DOHH2 (cell line): ENCODE measurements at regions not wholly inside any gene's neighbourhood (a gene's known extent, or its start where the extent isn't known, plus 50 kb on each side); places are given as distances from the start of the nearest gene placed in this dataset.

Experiments
- EZH2phosphoT487 ChIP-seq: fragments of 200-600 bp; sonication (generic); IDR thresholded peaks from 2 replicates; pipeline ENCODE4 v1.6.1; 2017; ENCODE audit warnings: borderline replicate concordance, mild to moderate bottlenecking, antibody characterized with exemption, low read length, moderate library complexity, mixed read lengths
- TF ChIP-seq, protein P1 (sequence below): fragments of 200-600 bp; sonication (generic); IDR thresholded peaks from one replicate; pipeline ENCODE4 v1.5.1; 2014; ENCODE audit warnings: antibody characterized with exemption, mild to moderate bottlenecking, low read depth, low read length; ENCODE audit not compliant: poor library complexity, severe bottlenecking

DNA sequence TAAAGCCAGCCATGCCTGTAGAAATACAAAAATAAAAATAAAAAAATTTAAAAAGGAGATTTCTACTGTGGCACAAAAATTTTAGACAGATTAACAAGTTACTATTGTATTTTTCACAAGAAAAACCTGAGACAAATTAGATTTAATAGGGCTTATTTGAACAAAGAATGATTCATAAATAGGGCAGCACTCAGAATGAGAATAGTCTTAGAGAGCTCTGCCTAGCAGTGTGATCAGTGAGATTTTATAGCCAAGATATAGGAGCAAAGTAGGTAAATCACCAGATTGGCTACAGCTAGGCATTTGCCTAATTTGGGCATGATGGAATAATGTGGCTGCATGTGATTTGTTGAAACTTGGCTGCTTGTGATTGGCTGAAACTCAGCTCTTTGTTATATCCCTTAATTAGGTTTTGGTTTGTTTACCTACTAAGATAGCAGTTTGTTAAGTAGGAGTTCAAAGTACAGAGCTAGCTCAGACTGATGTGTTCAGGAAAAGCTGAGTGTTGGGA, 279.7 kb upstream of the TMTC1 start:
- TF ChIP-seq, protein P1, sequence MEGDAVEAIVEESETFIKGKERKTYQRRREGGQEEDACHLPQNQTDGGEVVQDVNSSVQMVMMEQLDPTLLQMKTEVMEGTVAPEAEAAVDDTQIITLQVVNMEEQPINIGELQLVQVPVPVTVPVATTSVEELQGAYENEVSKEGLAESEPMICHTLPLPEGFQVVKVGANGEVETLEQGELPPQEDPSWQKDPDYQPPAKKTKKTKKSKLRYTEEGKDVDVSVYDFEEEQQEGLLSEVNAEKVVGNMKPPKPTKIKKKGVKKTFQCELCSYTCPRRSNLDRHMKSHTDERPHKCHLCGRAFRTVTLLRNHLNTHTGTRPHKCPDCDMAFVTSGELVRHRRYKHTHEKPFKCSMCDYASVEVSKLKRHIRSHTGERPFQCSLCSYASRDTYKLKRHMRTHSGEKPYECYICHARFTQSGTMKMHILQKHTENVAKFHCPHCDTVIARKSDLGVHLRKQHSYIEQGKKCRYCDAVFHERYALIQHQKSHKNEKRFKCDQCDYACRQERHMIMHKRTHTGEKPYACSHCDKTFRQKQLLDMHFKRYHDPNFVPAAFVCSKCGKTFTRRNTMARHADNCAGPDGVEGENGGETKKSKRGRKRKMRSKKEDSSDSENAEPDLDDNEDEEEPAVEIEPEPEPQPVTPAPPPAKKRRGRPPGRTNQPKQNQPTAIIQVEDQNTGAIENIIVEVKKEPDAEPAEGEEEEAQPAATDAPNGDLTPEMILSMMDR, result no peak
- TF ChIP-seq EZH2phosphoT487, result no peak
